Cortex of kidney (tissue), 1 donor: ENCODE measurements at regions not wholly inside any gene's neighbourhood (a gene's known extent, or its start where the extent isn't known, plus 50 kb on each side); places are given as distances from the start of the nearest gene placed in this dataset.

Experiments
- DNase-seq: peaks from one replicate; lab custom pipeline; 2025; lab: John Stamatoyannopoulos, UW

DNA sequence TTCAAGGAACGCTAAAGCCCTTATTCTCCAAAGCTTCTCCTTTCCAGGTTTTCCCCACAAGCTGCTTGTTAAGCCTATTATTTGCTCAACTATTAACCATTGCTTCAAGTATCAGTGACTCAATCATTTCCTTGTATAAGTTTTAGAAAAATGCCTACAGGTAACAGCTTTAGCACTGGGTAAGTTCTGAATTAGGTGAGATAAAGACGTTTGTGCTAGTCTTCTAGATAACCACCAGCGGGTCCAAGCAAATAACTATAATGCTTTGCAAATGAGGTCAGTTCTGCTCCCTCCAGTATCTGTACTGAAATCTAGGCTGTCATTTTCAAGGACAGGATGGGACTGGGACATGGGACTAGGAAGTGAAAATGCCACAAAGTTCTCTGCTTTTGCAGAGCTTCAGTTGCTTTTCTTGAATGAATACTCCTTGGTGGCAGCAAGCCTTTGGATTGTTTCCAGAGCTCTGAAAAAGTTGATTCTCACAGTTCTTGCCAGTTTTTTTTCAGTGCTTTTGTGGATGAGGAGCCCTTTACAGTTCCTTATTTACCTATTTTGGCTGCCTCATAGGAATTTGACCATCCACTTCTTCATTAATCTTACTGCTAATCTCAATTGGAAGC lies 1487.7 kb downstream of the EFNB2 start:
- no peak for DNase-seq

DNA sequence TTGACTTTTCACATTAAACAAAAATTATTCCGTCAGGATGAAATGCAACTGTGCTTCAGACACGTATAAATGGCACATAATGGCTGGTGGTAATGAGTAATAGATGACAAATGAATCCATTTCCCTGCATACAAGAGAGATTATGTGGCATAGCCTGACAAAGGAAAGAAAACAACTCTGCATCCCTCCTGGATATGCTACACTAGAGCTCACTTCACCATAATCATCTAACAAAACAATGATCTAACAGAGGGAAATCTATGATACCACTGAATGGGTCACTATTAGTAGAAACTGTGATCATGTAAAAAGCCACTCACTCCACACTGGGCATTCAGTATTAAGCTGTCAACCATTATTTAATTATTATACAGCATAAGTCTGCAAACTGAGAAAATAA lies 1498.4 kb downstream of the EFNB2 start:
- DNase-seq = no peak

DNA sequence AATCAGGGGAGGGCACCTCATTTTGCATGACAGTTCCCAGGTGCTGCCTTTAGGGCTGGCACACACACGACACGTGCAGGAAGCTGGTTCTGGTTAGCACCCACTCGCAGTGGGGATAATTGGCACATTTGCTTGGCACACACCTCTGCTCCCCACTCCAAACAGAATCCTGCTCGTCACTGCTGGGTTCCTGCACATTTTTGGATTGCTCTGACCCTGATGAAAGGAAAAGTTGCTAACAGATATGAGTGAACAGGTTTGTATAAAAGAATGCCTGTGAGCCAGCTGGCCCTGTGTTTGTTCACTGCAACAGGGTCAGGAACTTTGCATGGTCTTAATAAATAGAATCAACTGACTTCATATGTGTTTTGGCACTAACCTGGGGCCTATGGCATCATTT lies 1500.4 kb downstream of the EFNB2 start:
- DNase-seq = no peak

GRCh38 chr13:105033999-105034398 lies 1501.5 kb downstream of the EFNB2 start:
- DNase-seq = no peak

DNA sequence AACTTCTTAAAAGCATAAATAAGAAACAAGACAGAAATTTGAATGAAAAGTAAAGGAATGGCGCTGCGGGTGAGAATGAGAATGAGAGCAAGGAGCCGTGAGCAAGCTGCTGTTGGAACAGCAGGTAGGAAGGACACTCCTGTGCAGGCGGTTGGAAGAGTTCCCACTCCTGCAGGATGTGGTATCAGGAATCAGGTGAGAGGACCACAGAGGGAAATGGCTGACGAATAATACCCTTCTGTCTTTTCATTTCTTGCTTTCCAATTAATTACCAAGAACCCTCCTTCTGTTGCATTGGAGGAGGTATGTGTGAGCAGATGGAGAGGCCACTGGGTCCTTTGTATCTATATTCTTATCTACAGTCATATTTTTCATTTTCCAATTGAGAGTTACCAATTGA lies 1504.2 kb downstream of the EFNB2 start:
- DNase-seq = no peak

GRCh38 chr13:105030851-105031250 lies 1504.6 kb downstream of the EFNB2 start:
- no peak for DNase-seq

GRCh38 chr13:105019073-105019472 lies 1516.4 kb downstream of the EFNB2 start:
- DNase-seq = no peak

- no peak for DNase-seq
Measured at GRCh38 chr13:105016266-105016665, 1519.2 kb downstream of the EFNB2 start.

DNA sequence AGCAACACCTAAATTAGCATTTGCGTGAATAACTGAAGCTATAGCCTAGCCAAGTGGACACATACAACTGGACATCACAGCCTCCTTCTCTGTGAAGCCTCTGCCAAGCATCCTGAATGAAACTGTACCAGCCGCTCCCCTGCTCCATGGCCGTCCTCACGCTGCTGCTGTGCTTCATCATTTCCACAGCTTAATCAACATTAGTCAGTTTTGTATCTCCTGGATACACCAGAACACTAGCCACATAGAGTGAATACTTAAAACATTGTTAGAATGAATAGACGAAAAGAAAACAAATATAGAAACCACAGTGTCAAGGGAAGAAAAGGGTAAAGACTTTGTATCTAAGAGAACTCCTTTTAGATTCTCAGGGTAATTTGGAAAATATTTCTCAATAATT lies 1526.9 kb downstream of the EFNB2 start:
- no peak for DNase-seq

- DNase-seq = no peak
Measured at GRCh38 chr13:105007166-105007808, 1528.2 kb downstream of the EFNB2 start.

GRCh38 chr13:104996022-104996421 lies 1539.4 kb downstream of the EFNB2 start:
- DNase-seq = no peak

- no peak for DNase-seq
Measured at GRCh38 chr13:104993708-104994107, 1541.8 kb downstream of the EFNB2 start.

DNA sequence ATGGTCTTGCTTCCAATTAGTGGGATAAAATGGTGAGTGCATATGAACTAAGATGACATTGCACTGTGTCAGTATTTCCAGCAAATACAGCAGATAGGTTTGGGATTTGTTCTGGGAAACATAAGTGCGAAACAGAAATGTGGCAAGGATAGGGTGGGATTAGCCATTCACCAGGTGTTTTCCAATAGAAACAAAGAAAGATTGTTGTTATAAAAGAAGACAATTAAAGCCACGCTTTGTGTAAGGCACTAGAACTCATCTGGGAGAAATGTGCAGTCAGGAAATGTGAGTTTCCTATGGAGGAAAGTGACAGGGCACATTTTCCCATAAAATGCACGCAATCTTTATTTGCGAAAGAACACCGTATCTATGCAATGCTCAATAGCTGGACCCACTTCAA lies 1547.8 kb downstream of the EFNB2 start:
- no peak for DNase-seq

DNA sequence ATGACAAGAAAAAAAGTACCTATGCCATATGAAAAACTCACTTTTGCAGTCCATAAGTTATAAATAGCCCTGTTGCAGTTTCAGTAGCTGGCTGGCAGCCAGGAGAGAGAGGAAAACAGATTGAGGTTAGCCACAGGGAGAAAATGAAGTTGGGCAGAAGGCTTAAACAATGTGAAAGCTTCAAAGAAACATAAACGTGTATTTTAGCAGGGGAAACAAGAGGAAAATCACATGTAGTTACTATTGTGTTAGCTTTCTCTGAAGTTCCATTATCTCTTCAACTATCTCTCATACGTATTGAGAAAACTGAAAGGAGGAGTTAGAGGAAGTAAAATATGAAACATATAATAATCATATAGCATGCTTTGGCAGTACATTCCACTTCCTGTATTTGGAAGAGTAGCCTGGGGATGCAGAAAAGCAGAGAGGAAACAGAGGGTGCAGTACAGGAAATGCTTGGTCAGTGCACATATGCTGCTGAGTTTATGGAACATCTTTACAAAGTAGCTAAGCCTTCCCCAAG lies 1551.1 kb downstream of the EFNB2 start:
- no peak for DNase-seq

GRCh38 chr13:104983601-104984000 lies 1551.9 kb downstream of the EFNB2 start:
- no peak for DNase-seq

DNA sequence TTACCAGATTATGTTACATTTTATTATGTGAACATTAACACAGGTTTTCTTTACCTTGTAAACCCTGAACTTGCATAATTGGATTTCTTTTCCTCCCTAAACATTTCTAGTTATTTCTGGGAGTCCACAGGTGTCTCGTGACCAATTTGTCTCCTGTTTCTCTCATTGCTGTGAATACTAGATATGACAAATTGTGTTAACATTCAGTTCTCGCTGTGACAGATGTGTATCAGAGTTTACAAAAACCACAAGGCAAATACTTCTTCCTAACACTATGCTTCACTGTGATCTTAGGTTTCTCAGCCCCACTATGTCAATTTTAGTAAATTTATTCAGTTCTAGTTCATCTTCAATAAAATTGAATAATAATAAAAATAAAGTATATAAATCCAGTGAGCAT lies 1554.9 kb downstream of the EFNB2 start:
- no peak for DNase-seq

DNA sequence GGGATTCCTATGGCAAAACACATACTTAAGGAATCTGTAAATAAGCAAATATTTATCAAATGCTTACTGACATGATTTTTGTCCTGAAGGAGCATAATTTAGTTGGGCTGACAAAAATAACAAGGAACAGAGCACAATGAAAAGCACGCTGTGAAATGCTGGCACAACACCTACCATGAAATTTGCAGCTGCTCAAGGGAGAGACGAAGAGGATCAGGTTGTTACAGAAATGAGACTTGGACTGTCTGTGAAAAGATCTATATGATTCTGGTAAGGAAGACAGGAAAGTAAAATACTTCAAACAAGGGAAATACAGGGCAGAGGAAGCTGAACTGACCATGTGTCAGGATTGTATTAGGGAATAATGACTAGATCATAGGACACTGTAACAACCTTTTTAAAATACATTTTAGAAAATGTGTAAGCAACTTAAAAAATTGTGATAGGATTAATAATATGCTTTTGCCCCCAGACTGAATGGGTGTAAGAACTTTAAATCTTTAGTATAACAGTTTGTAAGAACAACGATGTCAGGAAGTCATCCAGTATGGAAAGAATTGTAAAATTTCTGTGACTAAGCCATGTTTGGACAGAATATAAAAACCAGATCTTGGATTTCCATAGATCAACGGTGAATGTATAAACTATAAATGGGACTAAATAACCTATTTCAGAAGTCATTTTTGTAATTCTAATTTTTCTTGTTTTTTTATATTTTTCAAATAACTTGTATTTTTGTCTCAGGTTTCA lies 1556.0 kb downstream of the EFNB2 start:
- DNase-seq = no peak

DNA sequence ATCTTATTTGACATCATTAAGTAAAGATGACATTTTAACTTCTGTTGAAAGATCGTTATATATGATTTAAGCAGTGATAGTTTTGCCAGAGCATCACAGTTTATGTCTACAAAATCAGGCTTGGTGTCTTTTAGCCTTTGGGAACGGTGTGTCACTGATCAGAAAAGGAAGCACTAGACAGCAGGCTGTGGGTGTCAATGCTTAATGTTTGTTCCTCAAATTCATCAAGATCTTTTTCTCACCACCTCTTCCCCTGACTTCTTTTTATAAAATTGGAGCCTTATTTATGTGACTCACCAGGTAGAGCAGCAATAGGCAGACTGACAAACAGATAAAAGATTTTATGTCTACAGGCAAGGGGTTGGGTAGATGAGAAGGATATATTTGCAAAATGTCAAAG lies 1558.5 kb downstream of the EFNB2 start:
- DNase-seq = no peak

DNA sequence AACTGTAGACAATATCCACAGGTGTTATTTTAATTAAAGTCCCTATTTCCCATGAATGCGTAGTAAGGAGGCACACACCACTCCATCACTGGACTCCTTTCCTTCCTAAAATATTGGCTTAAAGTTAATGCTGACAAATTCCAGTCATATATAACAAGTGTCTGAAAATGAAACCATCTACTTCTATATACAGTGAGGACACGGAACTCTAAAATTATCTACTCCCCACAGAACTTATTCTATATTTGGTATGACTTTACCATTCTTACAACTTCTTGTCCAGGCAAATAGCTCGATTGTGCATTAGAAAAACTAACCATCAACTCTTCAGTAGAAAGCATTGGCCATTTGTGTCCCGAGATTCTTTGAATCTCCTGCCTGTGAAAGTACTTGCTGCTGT lies 1560.2 kb downstream of the EFNB2 start:
- DNase-seq = no peak

- DNase-seq = no peak
Measured at GRCh38 chr13:104968876-104969275, 1566.6 kb downstream of the EFNB2 start.

DNA sequence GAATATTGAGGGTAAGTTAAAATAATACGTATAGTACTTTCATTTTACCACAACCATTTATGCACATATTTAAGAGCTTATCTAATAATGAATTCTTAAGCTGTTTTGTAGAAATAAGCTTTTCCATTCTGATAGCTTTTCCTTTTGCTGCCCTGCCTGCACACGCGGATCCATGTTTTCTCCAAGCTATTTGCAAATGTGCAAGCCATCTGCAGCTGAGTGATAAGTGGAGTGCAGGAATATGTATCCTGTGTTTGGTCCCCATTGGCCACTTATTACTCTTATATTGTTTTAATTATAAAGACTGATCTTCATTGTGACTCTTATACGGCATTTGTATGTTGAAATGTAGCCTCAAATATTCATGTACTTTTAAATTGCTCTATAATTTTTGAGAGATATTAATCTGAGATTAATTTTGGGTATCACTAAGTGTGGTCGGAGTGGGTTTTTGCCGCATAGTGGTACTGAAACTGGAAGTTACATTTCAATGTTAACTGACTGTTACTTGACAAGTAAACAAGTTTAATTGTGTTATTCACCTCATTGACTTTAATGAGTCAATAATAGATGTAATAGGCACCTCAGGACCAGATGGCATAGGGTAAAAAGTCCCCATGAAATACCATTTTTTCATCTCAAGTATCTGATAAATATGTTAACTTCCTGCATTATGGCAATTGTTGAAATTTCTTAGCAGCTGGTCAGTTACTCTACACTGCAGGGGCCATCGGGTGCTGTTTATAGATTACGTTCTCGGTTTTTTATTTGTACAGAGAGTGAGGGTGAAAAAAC lies 1567.4 kb downstream of the EFNB2 start:
- DNase-seq = no peak

DNA sequence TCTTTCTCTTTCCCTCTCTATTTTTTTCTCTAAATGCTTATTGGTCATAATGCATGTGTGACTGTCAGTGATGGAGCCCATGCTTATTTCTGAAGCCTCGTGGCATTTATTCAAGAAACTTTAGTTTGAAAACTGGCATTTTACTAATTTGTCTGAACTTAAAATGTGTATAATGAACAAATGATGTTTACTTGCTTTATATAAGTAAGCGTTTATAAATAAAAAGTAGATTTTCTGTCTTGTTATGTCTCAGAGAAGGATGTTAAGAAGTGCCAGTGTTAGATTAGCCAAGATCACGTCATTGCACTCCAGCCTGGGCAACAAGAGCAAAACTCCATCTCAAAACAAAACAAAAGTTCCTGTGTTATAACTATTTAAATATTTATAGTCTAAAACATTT lies 1568.1 kb downstream of the EFNB2 start:
- no peak for DNase-seq
